Activated CD8-positive, alpha-beta memory T cell treated with anti-CD3 and anti-CD28 coated beads for 36 hours (primary cell): ENCODE measurements at regions not wholly inside any gene's neighbourhood (a gene's known extent, or its start where the extent isn't known, plus 50 kb on each side); places are given as distances from the start of the nearest gene placed in this dataset.
"Not testable (repeated sequence)": the region's sequence is repeated elsewhere in the genome, so short reads cannot be mapped to it uniquely, and the experiment has no call there.

Experiments used
- CTCF ChIA-PET: fragments of 350-600 bp; sonication (Branson Sonifier 250); formaldehyde crosslinking; loops from one replicate; lab custom pipeline; 2021; ENCODE audit warnings: antibody characterized with exemption; lab: Charles Lee
- POLR2A ChIA-PET: fragments of 350-600 bp; sonication (Branson Sonifier 250); formaldehyde crosslinking; loops from one replicate; lab custom pipeline; 2021; ENCODE audit warnings: antibody characterized with exemption; lab: Charles Lee

DNA sequence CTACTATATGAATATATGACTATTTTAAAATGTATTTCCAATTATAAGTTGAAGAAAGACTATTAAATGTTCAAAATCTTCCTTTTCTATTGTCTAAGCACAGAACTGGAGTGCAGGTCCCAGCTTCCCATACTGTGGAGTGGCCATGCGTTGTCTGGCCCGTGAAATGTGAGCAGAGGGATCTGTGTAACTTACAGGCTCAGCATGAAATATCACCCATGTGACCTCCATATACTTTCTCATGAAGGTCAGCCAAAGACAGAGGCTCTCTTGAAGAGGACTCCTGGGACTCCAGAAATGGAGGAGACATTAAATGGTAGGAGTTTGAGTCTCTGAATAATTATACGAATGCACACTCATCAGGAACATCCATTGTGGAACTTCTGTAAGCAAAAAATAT, 92.4 kb upstream of the CAV2 start:
- POLR2A ChIA-PET = no interaction called here
- CTCF ChIA-PET = no interaction called here

DNA sequence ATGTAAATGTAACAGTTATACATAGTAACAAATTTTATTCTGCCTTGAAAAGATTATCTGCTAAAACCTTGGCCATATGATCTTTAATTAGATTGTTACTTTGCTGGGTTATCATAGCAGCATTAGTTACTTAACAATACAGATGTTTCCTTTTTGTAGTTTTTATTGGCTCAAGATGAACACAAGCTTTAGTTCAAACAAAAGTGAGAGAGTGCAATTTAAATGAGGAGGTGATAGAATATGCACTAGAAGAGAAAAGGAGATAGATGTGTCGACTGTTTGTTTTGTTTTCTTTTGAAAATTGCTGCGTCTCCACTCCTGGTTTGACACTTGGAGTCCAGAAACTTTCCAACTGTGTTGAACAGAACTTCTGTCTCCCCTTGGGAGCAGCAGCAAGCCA, 91.4 kb upstream of the CAV2 start:
- CTCF ChIA-PET = no interaction called here

DNA sequence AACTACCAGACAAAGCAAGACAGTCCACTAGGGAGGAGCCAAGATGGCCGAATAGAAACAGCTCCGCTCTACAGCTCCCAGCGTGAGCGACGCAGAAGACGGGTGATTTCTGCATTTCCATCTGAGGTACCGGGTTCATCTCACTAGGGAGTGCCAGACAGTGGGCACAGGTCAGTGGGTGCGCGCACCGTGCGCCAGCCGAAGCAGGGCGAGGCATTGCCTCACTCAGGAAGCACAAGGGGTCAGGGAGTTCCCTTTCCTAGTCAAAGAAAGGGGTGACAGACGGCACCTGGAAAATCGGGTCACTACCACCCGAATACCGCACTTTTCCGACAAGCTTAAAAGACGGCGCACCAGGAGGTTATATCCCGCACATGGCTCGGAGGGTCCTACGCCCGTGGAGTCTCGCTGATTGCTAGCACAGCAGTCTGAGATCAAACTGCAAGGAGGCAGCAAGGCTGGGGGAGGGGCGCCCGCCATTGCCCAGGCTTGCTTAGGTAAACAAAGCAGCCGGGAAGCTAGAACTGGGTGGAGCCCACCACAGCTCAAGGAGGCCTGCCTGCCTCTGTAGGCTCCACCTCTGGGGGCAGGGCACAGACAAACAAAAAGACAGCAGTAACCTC, 90.6 kb upstream of the CAV2 start:
- CTCF ChIA-PET, POLR2A ChIA-PET: not testable (repeated sequence)

More for the DNA sequence above, 91.4 kb upstream of the CAV2 start:
- POLR2A ChIA-PET = no interaction called here

DNA sequence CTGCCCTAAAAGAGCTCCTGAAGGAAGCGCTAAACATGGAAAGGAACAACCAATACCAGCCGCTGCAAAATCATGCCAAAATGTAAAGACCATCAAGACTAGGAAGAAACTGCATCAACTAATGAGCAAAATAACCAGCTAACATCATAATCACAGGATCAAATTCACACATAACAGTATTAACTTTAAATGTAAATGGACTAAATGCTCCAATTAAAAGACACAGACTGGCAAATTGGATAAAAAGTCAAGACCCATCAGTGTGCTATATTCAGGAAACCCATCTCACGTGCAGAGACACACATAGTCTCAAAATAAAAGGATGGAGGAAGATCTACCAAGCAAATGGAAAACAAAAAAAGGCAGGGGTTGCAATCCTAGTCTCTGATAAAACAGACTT, 88.8 kb upstream of the CAV2 start:
- CTCF ChIA-PET, POLR2A ChIA-PET: not testable (repeated sequence)

DNA sequence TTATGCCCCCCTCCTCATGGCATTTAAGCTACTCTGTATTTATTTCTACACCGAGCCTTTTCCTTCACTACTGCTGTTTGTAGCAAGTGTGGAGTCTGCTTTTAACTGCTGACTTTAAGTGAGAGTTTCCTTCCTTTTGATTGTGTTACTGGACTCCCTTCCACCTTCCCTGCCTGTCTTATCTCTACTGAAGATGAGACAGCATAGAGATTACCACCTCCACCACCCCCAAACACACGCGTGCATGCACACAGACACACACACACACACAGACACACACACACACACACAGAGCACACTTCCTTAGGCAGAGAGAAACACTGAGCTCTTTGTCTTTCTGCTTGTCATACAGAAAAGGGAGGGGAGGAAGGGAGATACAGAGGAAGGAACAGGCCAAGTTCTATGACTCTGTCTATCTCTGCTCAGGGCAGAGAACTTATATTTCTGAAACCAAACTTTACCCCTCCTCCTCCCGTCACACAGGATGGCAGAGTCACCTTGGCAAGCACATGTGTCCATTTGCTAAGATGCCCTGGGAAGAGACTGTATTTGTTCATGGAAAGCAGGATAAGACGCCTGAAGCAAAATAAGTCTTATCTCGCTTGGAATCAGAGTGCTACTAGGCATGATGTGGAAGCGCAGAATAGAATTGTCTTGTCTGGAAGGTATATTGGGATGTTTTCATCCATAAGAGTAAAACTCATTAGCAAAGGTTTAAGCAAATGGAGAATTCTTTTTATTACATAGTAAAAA, 81.8 kb upstream of the CAV2 start:
- ChIA-PET POLR2A (no interaction called here), CTCF (no interaction called here)

DNA sequence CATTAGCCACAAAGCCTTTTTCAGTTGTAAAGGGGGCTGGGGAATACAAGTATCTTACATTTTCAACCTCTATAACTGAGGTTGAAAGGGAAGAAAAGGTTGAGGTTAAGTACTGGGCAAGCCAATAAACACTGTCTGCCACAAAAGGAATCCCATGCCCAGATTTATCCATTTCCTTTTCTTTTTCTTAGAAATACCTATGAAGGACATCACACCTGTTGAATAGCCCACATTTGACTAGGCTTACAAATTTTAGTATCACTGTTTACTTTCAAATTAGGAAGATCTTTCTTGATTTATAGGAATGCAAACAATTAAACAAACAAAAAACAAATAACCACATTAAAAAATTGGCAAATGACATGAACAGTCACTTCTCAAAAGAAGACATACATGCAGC, 81.0 kb upstream of the CAV2 start:
- ChIA-PET POLR2A (no interaction called here), CTCF (no interaction called here)

DNA sequence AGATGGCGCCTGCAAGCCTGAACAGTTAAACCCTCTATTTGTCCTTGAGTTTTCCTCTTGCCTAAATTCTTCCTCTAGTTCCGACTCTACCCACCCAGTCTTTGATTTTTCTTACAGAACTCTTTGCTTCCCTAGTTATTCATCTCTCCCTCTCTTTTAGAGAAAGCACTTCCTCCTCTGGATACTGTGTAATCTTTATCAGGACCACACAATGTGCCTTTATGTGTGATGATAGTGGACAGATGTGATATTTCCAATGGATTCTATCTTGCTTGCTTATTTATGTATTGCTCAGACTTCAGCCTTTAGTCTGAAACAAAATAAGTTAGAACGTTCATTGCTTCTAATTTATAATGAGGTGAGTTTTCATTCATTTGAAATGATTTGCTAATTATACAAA, 79.5 kb upstream of the CAV2 start:
- CTCF ChIA-PET = no interaction called here
- POLR2A ChIA-PET = no interaction called here

DNA sequence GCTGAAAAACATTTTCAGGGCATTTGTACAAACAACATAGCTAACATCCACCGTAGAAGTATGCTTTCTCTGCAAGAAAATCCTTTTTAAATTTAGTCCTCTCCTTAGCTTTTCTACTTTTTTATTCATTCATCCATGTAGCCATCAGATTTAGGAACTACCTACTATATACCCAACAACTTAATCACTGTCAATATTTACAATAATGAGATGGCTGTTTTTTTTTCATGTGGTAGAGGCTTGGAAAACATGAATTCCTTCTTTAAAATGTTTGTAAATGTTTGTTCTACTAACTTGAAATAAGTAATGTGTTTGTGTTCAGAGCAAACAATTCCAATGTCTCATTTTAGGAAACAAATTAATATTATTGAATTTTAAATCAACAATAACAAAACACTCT, 78.2 kb upstream of the CAV2 start:
- POLR2A ChIA-PET = no interaction called here
- CTCF ChIA-PET = no interaction called here

DNA sequence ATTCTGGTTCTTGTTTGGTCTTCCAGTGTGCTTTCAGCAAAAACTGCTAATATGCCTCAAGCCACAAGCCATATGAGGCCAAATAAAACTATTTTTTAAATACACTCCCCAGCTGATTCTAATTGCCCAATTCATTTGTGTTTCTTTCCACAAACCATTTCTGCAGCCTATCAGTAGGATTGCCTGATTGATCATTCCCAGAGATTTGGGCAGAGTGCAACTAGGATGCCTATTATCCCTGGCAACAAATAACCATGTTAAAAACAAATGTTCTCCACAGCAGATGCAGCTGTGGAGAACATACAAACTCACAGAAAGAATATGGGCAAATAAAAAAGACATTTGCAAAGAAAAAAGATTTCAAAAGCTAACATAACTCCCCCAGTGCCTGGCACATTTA, 76.9 kb upstream of the CAV2 start:
- ChIA-PET POLR2A (no interaction called here), CTCF (no interaction called here)

DNA sequence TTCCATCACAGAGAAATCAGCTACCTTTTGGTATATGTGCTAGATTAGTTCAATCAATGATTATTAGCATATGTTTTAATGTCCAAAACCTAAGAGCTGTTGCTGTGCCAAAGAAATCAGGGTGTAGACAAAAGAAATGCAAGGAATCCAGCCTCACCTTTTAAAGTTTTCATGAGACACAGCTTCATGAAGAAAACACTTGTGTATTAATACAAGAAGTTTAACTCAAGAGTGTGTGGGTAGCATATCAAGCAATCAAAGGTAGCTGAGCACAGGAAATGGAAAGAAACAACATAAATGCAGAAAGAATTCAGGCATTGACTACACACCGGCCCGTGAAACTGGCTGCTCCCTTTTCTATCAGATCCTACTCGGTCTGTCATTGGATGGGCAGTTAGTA, 76.0 kb upstream of the CAV2 start:
- CTCF ChIA-PET = no interaction called here

DNA sequence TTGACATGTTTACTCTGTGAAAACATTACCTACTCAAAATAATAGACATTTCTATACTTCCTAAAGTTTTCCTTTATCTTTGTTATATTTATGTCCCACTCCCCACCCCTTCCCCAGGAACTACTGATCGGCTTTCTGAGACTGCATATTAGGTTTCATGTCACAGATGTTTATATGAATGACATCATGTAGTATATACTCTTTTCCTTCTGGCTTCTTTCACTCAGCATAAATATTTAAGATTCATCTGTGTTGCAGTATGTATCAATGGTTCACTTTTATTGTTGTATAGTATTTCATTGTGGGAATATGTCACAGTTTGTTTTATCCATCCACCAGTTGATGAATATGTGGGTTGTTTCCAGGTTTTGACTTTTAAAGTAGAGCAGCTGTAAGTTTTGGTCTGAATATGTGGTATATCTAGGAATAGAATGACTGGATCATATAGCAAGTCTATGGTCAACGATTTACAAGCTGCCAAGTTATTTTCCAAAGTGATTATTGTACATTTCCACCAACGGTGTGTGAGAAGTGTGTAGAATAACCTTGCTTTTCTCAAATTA, 73.8 kb upstream of the CAV2 start:
- ChIA-PET POLR2A (no interaction called here), CTCF (interaction anchor here (0.7 kb wide), 1 partner anchor 27 kb away, joined by 3 read pairs; no protein-coding TSS in a partner anchor)

More for the DNA sequence above, 76.0 kb upstream of the CAV2 start:
- POLR2A ChIA-PET = no interaction called here

DNA sequence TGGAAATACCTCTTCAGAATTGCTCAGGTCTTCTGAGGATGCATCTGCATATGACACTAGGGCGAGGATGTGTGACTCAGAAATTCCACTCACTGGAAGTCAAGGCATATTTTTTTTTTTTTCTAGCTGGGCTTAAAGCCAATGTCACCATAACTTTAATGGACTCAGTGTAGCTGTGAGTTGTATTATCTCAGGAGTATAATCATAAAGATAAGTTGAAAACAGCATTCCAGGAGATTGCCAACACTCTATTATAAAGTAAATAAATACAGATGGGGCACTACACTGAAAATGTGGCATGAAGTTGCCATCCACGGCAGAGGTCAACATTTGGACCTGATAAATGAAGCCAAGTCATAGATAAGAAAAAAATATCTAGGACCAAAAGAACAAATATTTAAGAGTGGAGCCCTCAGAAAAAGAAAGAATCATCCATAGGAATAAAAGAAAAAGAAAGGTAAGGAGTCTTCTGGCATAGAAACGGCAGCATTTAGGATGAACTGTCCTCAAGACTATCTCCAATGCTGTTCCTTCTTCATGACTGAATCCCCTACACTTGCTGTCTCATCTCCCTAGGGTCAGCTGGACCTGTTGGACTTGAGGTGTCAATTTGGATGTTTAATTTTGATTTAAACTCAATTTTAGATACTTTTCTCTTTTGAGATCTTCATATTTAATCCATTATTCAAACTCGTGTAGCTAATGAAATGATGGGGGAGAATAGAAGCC, 72.9 kb upstream of the CAV2 start:
- ChIA-PET POLR2A (interaction anchor here (0.6 kb wide), 1 partner anchor 148 kb away, joined by 3 read pairs; no protein-coding TSS in a partner anchor), CTCF (interaction anchor here (0.7 kb wide), 1 partner anchor 26 kb away, joined by 3 read pairs; no protein-coding TSS in a partner anchor)

DNA sequence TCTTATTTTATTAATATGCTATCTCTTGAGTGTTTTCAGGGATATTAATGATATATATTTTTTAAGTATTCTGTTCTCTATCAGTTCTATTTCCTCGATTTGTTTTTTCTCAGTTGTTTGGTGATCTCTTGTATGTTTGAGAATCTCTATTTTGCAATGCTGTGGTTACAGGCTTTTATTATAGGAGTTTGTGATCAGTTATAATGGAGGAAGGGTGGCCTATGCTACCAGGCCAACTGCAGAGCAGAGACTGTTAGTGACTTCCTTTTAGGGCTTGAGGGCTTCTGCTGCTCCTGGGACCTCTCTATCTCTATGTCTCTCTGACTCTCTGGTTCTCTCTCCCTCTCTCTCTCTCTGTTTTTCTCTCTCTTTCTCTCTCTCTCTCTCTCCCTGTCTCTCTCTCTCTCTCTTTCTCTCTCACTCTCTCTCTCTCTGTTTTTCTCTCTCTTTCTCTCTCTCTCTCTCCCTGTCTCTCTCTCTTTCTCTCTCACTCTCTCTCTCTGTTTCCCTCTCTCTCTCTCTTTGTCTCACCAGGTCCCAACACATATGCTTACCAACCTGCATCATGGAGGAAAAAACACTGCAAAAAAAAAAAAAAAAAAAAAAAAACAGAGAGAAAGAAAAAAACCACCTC, 69.4 kb upstream of the CAV2 start:
- ChIA-PET POLR2A (no interaction called here), CTCF (no interaction called here)

DNA sequence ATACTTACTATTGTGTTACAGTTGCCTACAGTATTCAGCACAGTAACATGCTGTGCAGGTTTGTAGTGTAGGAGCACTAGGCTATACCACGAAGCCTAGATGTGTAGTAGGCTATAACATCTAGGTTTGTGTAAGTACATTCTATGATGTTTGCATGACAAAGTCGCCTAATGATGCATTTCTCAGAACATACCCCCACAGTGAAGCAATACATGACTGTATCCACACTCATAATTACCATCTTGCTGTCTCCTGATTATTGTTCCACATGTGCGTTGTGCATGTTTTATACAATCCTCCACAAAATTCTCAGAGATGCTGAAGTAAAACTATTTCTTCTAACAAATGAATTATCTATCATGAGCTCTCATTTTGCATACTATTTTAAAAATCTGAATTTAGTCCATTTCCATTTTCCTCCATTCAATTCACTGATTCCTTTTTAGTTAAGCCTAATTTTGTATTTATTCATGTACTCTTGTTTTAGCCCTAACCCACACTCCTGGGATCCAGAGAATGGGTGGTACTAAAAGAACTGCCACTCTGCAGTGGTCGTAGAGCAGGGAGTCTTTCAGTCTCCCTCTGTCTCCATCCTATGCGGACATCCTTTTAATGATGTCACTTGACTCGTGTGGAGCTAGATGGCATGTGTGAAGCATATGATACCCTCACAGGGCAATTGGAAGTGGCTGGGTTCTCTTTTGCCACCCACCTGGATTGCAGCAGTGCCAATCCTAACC, 67.6 kb upstream of the CAV2 start:
- CTCF ChIA-PET = no interaction called here
- POLR2A ChIA-PET = no interaction called here

DNA sequence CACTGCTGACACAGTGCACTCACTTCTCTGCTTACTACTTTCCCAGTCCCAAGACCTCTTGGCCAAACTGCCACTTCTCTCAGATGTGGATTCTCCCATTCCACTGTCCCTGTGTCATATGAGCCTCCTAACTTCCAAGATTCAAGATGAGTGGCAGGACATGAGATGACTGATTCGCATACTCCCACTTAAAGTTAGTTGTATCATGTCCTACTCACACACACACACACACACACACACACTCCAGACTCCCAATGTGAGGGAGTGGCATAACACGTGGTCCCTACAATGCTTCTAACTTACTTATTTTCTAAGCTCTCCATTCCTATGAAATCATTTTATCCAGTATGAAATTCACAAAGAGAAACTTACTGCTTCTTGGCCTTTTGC, 67.0 kb upstream of the CAV2 start:
- ChIA-PET CTCF (no interaction called here), POLR2A (no interaction called here)

DNA sequence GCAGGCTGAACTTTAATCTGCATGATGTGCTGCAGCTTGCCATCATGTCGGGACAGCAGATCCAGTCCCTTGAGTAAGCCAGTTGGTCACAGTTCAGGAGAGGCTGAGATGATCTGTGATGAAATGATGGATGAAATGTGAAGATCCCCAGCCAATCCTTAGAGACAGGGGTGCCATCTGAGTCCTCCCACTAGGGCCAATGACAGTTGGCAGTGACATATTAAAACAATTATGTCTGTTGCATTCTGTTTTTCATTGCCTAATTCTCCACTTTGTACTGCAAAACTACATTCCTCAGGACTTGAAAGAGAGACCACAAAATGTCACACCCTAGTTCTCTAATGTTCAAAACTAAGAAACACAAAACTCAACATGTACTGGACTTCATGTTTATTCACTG, 66.3 kb upstream of the CAV2 start:
- ChIA-PET CTCF (no interaction called here), POLR2A (no interaction called here)

DNA sequence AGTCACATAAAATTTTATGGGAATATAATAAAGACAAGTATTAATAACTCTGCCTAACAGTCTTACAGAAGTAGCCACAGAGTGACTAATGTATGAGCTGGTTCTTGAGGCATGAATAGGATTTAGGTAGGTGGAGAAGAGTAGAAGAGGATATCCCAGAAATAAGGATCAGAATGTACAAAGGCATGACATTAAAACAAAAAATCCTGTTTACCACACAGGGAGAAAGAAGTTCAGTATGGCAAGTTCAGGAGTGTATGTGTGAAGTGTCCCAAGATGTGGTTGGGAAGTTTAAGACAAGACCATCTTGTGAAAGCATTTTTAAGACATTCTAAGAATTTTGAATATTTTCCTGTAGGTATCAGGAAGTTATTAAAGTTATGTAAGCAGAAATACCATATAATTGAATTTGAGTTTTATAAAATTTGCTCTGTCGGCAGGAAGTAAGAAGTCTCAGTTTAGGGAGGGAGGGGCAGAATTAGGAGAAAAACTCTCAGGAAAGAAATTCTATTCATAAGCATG, 64.7 kb upstream of the CAV2 start:
- CTCF ChIA-PET = interaction anchor here (0.6 kb wide), 1 partner anchor 301 kb away, joined by 3 read pairs; no protein-coding TSS in a partner anchor
- POLR2A ChIA-PET = no interaction called here

DNA sequence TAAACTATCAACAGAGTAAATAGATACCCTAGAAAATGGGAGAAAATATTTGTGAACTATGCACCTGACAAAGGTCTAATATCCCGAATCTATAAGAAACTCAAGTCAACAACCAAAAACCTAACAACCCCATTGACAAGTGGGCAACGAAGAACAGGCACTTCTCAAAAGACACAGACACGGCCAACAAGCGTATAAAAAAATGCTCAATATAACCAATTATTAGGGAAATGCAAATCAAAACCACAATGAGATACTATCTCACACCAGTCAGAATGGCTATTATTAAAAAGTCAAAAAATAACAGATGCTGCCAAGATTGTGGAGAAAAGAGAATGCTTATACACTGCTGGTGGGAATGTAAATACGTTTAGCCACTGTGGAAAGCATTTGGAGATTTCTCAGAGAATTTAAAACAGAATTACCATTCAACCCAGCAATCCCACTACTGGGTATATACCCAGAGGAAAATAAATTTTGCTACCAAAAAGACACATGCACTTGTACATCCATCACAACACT, 63.2 kb upstream of the CAV2 start:
- ChIA-PET POLR2A (no interaction called here), CTCF (no interaction called here)

DNA sequence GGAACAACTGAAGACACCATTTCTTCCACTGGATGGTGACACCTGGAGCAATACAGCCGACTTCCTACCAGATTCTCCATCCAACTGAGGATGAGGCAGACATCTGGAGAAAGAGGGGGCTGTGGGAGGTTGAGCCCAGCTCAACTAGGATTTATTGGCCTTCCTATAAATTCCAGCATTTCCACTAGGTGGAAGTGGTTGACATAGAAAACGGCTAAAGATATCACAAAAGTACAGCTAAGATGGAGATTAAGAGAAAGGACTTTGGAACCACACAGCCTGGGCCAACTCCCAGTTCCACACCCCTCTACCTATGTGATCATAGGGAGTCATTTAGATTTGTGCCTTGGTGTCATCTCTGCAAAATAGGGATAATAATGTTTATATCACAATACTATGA, 61.3 kb upstream of the CAV2 start:
- ChIA-PET POLR2A (no interaction called here), CTCF (interaction anchor here (0.9 kb wide), 1 partner anchor 148 kb away, joined by 3 read pairs; no protein-coding TSS in a partner anchor)
